ENCODE measurements at regions not wholly inside any gene's neighbourhood (a gene's known extent, or its start where the extent isn't known, plus 50 kb on each side); places are given as distances from the start of the nearest gene placed in this dataset.

DNA sequence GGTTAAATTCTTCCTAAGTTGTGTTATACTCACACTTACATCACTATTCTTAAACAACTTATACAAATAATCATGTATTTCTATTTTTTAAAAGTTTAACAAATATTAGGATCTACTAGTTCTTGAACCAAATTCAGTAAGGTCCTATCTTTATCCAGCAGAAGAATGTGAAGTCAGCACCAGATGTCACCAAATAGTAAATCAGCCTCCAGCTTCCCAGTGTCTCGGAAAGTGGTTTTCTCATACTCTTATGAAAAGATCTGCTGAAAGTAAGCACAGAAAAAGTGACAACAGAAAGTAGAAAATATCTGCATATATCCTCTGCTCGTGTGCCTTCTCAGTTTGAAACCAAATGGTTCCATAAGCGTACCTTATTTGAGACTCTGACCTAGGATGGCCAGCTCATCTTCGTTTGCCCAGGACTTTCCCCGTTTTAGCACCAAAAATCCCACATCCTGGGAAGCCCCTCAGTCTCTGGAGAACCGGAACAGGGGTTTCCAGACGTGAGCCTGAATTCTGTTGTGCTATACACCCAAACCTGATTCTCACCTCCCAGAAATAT, 98.0 kb upstream of the DCLK2 start:
- Histone ChIP-seq H3K27ac (no peak overlapping the region), H3K4me3 (no peak overlapping the region)
- TF ChIP-seq CTCF (IDR thresholded peaks at IDR 0.05) = no peak
- DNase-seq (ENCODE audit: low spot score) = no peak

DNA sequence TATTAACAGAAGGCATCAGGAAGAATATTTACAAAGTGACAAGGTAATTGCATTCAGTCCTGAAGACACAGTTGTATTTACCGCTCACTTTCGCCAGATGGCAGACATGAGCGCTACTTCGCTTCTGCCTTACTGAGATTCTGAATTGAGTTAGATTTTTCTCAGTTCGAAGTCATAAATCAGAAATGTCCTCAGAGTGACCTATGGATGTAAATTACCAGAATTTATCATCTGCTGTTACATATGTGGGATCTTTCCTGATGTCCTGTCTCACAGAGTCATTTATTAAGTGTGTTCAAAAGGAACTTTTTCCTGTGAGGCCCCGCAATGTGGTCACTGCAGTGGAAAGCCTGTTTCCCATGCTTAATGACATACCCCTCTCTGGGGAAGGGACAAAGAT, 97.3 kb upstream of the DCLK2 start:
- H3K27ac ChIP-seq = no peak overlapping the region
- H3K4me3 ChIP-seq = no peak overlapping the region
- TF ChIP-seq CTCF (IDR thresholded peaks at IDR 0.05) = peak; percentile 36
- DNase-seq (ENCODE audit: low spot score) = no peak

DNA sequence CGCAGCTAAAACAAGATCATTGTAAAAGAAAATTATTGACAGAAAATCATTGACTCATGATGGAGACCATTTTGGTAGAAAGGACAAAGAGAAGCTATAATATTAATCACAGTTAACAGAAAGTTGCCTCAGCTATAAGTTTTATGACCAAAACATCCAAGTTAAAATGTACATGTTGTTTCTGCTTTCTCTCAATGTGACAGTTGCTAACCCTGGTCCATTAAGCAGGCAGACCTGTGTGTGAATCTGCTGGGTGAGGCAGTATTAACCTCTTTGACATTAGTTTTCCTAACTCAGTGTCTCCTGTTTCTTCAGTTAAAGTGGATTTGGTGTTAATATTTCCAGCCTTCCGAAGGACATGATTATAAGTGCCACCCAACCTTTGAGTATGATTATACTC, 94.8 kb upstream of the DCLK2 start:
- DNase-seq (ENCODE audit: low spot score) = no peak
- H3K27ac ChIP-seq = no peak overlapping the region
- no peak overlapping the region for H3K4me3 ChIP-seq
- TF ChIP-seq CTCF (IDR thresholded peaks at IDR 0.05) = no peak

GRCh38 chr4:149983931-149984330, 94.3 kb upstream of the DCLK2 start:
- H3K27ac ChIP-seq = no peak overlapping the region
- DNase-seq (ENCODE audit: low spot score) = no peak
- no peak for TF ChIP-seq CTCF (IDR thresholded peaks at IDR 0.05)
- no peak overlapping the region for H3K4me3 ChIP-seq

DNA sequence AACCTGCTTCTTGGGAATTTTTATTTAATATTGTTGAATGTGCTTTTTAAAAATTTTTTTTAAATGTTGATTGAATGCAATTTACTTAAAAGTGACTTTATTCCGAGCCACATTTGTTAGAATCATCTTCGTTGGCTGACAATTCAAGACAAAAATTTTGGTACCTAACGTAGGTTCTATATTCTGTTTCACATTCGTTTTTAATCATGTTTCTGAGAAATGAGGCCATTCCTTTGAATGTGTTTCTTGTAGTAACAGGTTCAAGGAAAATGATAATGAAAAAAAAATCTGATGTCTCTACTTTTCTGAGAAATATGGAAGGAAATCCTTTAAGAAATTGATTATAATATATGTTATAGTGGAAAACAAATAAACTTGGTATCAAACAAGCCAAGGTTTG, 92.3 kb upstream of the DCLK2 start:
- H3K27ac ChIP-seq = no peak overlapping the region
- H3K4me3 ChIP-seq = no peak overlapping the region
- TF ChIP-seq CTCF (IDR thresholded peaks at IDR 0.05) = no peak
- no peak for DNase-seq (ENCODE audit: low spot score)

DNA sequence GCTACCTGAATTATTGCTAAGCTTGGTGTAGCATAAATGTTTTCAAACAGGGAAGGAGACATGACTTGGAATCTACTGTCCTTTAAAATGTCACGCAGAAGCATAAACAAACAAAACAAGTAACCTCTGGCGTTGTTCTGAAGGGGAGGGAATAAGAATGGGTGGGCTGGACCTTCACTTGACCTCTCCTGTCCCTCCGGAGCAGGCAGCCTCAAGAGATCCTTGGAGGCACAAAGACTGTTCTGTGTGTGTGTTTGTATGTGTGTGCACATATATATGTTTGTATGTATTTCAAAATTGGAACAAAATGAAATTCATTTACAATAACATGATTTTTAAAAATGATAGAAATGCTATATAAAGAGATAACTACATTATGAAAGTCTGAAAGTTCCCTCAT, 91.3 kb upstream of the DCLK2 start:
- H3K27ac ChIP-seq = no peak overlapping the region
- H3K4me3 ChIP-seq = no peak overlapping the region
- no peak for TF ChIP-seq CTCF (IDR thresholded peaks at IDR 0.05)
- no peak for DNase-seq (ENCODE audit: low spot score)

- TF ChIP-seq CTCF (IDR thresholded peaks at IDR 0.05) = no peak
- no peak overlapping the region for H3K27ac ChIP-seq
- no peak for DNase-seq (ENCODE audit: low spot score)
- H3K4me3 ChIP-seq = no peak overlapping the region
These were observed 90.7 kb upstream of the DCLK2 start for GRCh38 chr4:149987330-149988086.

All from coronary artery (tissue), 2 donors.